ENCODE measurements at regions not wholly inside any gene's neighbourhood (a gene's known extent, or its start where the extent isn't known, plus 50 kb on each side); places are given as distances from the start of the nearest gene placed in this dataset.
"Not testable (repeated sequence)": the region's sequence is repeated elsewhere in the genome, so short reads cannot be mapped to it uniquely, and the experiment has no call there.

DNA sequence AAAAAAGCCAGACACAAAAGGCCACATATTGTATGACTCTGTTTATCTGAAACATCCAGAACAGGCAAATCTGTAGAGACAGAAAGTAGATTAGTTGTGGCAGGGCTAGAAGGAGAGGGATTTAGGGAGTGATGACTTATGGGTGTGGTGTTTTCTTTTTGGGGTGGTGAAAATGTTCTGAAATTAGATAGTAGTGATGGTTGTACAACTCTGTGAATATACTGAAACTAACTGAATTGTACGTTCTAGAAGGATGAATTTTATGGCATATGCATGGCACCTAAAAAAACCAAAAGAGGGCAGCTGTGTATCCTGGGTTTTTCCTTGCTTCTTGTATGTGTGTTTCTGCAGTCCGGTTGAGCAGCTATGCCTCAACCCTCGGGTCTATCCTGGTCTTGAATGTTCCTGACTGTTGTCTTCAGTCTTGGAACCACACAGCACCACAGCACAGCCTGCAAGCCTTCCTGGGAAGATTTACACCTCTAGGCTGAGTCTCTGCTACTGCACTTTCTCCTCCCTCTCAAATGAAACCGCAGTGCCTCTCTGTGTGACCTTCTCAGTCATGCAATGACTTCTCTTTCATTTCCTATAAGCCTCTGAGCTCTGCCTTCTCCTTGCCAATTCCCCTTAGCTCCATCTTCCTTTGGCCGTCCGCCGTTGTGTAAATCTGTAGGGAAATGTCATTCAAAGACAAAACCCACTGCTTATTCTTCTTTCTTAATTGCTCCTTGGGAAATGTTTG, 269.1 kb upstream of the PLGLB1 start:
- FAIRE-seq, CTCF ChIA-PET, H3K4me3 ChIP-seq, H3K9me3 ChIP-seq, H3K4me1 ChIP-seq, H3K4me2 ChIP-seq, POLR2A ChIA-PET, H3K27ac ChIP-seq: not testable (repeated sequence)
- WGBS (ENCODE audit: missing lambda C conversion rate) = 53% methylated on average over 5 of the region's 7 CpGs
- ATAC-seq = peak; percentile 40 to 54; a peak in 3 of 6 replicates
- peak in 1 of 2 experiments; percentile 6 for DNase-seq (ENCODE audit: low read depth in 1 of 2, low spot score in 1 of 2)

DNA sequence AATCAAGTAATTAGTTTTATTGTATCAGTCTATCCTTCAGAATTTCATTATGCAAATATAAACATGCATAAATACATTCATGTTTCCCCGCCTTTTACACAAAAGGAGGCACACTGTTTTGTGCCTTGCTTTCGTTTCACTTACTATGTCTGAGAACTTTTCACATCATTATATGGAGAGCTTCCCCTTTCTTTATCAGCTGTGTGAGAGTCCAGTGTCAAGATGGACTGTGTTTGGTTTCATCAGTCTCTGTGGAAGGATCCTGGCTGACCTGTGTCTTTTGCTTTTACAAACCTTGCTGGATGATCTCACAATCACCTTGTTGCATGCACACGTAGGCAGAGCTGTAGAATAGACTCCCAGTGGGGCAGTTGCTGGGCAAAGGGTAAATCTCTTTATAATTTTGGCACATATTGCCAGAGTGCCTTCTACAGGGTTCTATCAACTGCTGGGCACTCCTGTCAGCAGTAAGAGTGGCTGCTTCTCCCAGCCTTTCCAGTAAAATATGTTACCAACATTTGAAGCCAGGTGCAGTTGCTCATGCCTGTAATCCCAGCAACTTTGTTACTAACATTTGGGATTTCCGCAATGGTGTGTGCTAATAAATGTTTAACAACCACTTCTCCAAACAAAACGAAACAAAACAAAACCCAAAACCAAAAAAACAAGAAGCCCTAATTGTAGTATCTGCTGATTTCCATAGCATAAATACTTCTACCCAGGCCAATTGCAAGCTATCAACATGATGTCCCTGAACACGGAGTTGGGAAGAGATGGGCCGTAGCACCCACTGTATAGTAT, 270.0 kb upstream of the PLGLB1 start:
- H3K4me2 ChIP-seq; ATAC-seq; H3K27ac ChIP-seq; FAIRE-seq; H3K9me3 ChIP-seq; POLR2A ChIA-PET; DNase-seq (ENCODE audit: low read depth in 1 of 2, low spot score in 1 of 2); H3K4me3 ChIP-seq; H3K4me1 ChIP-seq; CTCF ChIA-PET: not testable (repeated sequence)
- 64% methylated on average over 6 of the region's 7 CpGs for WGBS (ENCODE audit: missing lambda C conversion rate)

DNA sequence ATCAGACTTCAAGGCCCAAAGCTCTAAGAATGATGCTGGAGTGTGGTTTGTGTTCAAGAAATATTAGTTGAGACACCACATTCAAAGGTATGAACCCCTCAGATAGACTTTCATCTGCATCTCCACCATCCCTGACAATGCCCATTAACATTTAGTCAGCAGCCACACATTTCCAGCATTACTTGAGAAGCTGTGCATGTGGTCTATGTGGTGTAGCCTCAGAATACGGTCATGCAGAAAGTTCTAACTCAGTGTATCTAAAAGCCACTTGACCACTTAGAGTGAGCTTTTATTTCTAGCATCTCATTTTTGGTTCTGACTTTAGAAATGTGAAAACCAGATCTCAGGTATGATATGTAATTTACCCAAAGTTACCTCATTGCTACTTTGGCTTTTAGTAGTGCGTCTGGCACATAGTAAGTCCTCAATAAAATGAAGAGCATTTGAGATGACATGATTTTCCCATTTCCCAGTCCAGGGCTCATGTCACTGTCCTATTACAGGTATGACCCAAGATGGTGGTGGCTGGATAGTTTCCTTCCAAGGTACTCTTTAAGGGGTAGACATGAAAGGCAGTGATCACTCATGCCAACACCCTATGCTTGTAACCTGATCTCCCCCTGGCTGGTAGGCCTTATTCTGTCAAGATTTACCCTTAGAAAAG, 272.4 kb upstream of the PLGLB1 start:
- WGBS (ENCODE audit: missing lambda C conversion rate) = 58% methylated on average over 2 of the region's 2 CpGs
- CTCF ChIA-PET; H3K4me1 ChIP-seq; DNase-seq (ENCODE audit: low read depth in 1 of 2, low spot score in 1 of 2); POLR2A ChIA-PET; H3K9me3 ChIP-seq; FAIRE-seq; ATAC-seq; H3K27ac ChIP-seq; H3K4me3 ChIP-seq; H3K4me2 ChIP-seq: not testable (repeated sequence)

DNA sequence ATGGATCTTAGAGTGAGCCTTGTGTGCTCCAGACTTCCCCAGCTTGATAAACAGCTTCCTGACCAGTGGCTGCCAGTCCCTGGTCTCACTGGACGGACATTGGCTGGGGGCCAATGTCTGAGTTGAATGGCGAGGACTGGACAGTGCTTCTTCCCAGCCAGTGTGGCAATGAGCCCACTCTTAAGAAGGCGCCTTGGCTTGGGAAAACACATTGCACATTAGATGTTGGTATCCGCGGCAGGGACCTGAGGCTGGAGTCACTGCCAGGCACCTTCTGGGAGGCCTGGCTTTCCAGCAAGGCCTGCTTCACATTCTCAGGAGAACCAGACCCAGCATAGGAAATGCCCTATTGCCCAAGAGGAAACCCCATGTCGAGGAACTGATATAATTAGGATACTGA, 273.5 kb upstream of the PLGLB1 start:
- POLR2A ChIA-PET; H3K4me2 ChIP-seq; FAIRE-seq; H3K9me3 ChIP-seq; H3K4me1 ChIP-seq; H3K27ac ChIP-seq; CTCF ChIA-PET; ATAC-seq; DNase-seq (ENCODE audit: low read depth in 1 of 2, low spot score in 1 of 2); H3K4me3 ChIP-seq: not testable (repeated sequence)
- WGBS (ENCODE audit: missing lambda C conversion rate) = 60% methylated on average over 6 of the region's 6 CpGs

DNA sequence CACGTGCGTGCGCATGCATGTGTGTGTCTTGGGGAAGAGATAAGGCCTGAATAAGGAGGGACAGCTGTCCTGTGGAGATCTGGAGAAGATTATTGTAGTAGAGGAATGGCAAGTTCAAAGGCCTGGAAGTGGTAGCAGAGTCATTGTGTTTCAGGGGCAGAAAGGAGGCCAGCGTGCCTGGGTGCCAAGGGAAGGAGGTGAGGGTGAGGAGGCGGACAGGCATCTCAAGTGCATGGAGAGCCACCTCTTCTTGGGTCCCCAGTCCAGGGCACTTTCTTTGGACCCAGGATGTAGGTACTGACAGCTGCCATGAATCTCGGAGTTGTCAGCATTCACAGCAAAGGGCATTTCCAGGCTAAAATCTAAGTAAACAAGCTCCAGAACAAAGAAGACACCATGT, 279.7 kb upstream of the PLGLB1 start:
- H3K4me2 ChIP-seq; H3K4me1 ChIP-seq; H3K4me3 ChIP-seq; ATAC-seq; POLR2A ChIA-PET; H3K9me3 ChIP-seq; CTCF ChIA-PET; H3K27ac ChIP-seq; DNase-seq (ENCODE audit: low read depth in 1 of 2, low spot score in 1 of 2); FAIRE-seq: not testable (repeated sequence)
- WGBS (ENCODE audit: missing lambda C conversion rate) = 61% methylated on average over 6 of the region's 6 CpGs

DNA sequence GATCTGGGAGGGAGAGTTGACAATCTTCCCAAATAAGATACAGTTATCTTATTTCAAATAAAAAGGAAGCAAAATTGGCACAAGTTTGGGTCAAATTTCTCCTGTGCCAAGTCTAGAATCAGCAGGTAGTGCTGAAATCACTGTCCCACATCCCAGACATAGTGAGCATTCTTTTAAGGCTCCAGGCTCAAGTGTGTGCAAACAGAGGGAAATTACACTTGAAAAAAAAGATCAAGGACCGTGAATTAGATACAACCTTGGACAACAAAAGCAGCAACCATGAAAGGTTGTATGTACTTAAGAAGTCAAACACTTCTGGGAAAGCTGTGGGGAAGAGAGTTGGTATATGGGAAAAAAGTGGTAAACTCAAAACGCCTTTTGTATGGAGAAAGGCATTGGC, 280.2 kb upstream of the PLGLB1 start:
- H3K4me2 ChIP-seq; CTCF ChIA-PET; ATAC-seq; H3K27ac ChIP-seq; POLR2A ChIA-PET; H3K4me3 ChIP-seq; DNase-seq (ENCODE audit: low read depth in 1 of 2, low spot score in 1 of 2); H3K4me1 ChIP-seq; H3K9me3 ChIP-seq; FAIRE-seq: not testable (repeated sequence)
- WGBS (ENCODE audit: missing lambda C conversion rate) = 0% methylated on average over 2 of the region's 2 CpGs

DNA sequence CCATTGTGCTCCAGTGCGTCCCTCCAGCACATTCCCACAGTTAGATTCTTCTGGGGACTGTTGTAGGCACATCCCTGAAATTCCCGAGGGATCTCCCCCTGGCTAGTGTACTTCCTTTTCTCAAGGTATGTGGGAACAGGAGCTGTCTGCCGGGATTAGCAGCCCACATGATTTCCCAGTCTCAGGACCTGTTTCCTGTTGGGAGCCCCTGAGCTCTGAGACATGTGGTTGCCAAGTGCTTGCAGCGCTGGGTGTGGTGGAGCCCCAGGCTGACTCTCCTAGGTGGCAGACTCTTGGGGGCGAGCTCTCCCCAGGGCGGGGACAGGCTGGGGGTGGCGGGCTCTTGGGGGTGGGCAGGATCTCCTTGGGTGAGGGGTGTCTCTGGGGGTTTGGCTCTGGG, 287.0 kb upstream of the PLGLB1 start:
- H3K4me3 ChIP-seq; POLR2A ChIA-PET; H3K27ac ChIP-seq; DNase-seq (ENCODE audit: low read depth in 1 of 2, low spot score in 1 of 2); ATAC-seq; H3K9me3 ChIP-seq; H3K4me2 ChIP-seq; H3K4me1 ChIP-seq; CTCF ChIA-PET; FAIRE-seq: not testable (repeated sequence)
- no CpG with 5 or more reads among the region's 7 CpGs for WGBS (ENCODE audit: missing lambda C conversion rate)

DNA sequence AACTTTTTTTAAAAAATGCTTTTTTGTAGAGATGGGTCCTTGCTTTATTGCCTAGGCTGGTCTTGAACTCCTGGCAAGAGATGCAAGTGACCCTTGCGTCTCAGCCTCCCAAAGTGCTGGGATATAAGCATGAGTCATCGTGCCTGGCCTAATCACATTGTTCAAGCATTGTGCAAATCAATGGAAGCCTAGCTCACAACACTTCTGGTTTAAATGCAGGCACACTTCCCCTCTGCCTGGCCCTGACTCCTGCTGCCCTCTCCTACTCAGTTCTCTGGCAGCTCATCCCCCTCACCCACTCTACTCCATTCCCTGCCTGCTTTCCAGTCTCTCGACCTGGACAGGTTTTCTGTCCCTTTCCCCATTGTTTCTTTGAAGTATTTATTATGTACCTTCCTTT, 288.1 kb upstream of the PLGLB1 start:
- H3K4me1 ChIP-seq; DNase-seq (ENCODE audit: low read depth in 1 of 2, low spot score in 1 of 2); FAIRE-seq; CTCF ChIA-PET; ATAC-seq; H3K4me3 ChIP-seq; POLR2A ChIA-PET; H3K9me3 ChIP-seq; H3K27ac ChIP-seq; H3K4me2 ChIP-seq: not testable (repeated sequence)
- WGBS (ENCODE audit: missing lambda C conversion rate) = 8% methylated on average over 1 of the region's 3 CpGs

DNA sequence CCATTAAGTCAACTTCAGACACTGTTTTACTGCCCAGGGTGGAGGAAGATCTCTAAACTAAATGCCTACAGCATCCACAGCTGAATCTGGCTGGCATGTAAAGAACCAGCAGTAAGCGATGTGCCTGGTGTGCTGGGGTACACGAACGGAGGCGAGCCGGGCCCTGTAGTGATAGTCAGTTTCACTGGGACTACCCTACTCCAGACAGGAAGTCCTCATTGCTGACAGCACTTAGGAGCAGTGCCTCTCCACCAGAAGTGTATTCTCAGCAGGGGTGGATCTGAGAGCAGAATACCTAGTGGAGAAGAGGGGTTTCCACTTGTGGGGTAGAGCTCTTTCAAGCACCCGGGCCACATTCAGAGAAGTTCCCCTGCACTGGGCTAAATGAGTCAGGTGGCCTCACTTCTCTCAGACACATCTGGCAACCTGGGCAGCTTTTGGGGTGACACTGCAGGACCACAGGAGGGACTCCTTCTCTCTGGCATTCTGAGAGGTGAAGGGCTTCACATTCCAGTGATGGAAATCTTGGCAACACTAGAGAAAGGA, 290.3 kb upstream of the PLGLB1 start:
- H3K4me1 ChIP-seq; CTCF ChIA-PET; H3K27ac ChIP-seq; DNase-seq (ENCODE audit: low read depth in 1 of 2, low spot score in 1 of 2); POLR2A ChIA-PET; H3K9me3 ChIP-seq; H3K4me3 ChIP-seq; ATAC-seq; FAIRE-seq; H3K4me2 ChIP-seq: not testable (repeated sequence)
- WGBS (ENCODE audit: missing lambda C conversion rate) = 98% methylated on average over 5 of the region's 6 CpGs

DNA sequence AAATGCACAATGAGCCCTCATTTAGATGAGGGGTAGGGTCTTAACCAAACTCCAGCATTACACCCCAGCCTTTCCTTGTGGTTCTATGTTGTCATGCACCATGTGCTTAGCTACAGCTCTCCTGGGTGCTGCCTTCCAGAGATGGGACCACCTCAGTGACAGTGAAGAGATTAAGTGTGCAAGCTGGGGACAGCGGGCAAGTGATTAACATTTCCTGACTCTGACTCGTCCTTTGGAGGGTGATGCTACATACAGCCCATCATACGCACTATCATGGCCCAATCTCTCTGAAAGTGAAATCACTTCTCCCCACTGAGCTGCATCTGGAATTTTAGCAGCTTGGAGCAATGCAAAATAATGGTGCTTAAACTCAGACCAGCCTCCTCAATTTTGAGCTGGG, 293.0 kb upstream of the PLGLB1 start:
- H3K27ac ChIP-seq; CTCF ChIA-PET; H3K4me3 ChIP-seq; DNase-seq (ENCODE audit: low read depth in 1 of 2, low spot score in 1 of 2); FAIRE-seq; POLR2A ChIA-PET; ATAC-seq; H3K9me3 ChIP-seq; H3K4me2 ChIP-seq; H3K4me1 ChIP-seq: not testable (repeated sequence)
- WGBS (ENCODE audit: missing lambda C conversion rate) = 70% methylated on average over 3 of the region's 3 CpGs

DNA sequence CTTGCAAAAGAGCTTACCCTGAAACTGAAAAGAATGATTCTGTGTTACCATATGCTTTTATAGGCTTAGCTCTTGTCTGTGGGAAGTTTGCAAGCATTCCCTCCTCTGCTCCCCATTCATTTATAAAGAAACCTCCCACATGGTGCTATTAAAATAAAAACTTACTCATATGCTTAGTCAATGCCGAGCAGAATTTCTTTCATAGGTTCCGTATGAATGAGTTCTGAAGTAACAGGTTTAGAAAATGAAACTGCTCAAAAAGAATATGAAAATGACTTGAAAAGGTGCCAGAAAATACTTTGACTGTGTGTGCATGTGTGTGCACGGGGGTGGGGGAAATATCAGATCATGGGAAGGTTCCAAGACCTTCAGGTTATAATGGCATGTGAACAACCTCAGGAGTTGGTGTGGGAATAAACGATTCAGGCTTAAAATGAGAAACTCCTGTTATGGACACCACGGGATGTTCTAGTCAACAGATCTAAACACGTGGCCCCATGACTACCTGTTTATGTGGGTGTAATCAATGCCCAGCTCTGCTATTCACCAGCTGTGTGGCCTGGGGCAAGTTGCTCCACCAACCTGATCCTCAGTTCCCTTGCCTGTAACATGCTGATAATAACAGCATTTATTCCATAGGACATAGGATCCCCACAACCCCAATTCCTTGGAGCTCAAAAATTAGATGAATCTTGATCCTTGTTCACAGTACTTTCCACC, 293.7 kb upstream of the PLGLB1 start:
- H3K4me1 ChIP-seq; DNase-seq (ENCODE audit: low read depth in 1 of 2, low spot score in 1 of 2); FAIRE-seq; H3K27ac ChIP-seq; ATAC-seq; H3K9me3 ChIP-seq; H3K4me2 ChIP-seq; POLR2A ChIA-PET; H3K4me3 ChIP-seq; CTCF ChIA-PET: not testable (repeated sequence)
- WGBS (ENCODE audit: missing lambda C conversion rate) = 46% methylated on average over 5 of the region's 6 CpGs
